Posterior cingulate gyrus (tissue), 11 donors: ENCODE measurements at regions not wholly inside any gene's neighbourhood (a gene's known extent, or its start where the extent isn't known, plus 50 kb on each side); places are given as distances from the start of the nearest gene placed in this dataset.

Experiments used
- DNase-seq, 10 donors: peaks; one replicate each; pipeline versions ENCODE4 v3.0.0 to v3.0.0-alpha.2; 2020 to 2021; ENCODE audit warnings: mixed read lengths in 3 of 10
- intact Hi-C: fragments of 100-400 bp; cut with DNase I; formaldehyde crosslinking; loops from one replicate; pipeline ENCODE4 v1.15.1; 2023

GRCh38 chr5:148012801-148013200 is 51.0 kb upstream of the SPINK5 start:
- intact Hi-C loops: no loop called here
- DNase-seq: no peak

DNA sequence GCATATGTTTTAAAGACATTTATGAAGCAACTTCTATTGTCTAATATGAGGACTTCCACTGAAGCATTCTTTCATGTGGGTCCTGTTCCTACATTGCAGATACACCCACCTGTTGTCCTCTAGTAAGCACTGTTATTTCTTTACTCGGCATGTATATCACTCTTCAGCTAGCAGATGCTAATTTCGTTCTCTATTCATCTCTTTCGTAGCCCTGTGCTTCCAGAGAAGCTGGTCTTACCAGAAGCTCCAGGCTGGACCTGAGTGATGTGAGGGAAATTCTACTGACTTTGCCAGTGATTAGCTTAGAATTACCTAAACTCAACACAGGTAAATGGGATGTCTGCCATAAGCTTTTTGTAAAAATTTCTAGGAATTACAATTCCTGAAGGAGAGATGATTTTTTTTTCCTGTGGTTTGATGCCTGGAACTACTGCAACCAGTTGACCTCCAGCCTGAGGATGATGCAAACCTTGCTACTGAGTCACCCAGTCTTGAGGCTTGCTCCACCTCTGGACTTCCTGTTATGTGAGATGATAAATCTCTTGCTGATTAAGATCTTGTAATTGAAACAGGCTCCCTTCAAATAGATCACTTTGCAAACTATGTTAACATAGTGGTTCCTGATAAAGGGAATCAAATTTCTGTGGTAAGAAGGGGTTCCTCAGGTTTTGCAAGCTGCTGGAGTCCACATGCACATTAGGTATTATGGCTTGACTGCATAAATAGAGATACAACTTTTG is 52.2 kb upstream of the SPINK5 start:
- intact Hi-C loops: no loop called here
- DNase-seq: no peak

- no peak for DNase-seq
- intact Hi-C loops: no loop called here
These were observed 57.8 kb upstream of the SPINK5 start for GRCh38 chr5:148005788-148006520.

DNA sequence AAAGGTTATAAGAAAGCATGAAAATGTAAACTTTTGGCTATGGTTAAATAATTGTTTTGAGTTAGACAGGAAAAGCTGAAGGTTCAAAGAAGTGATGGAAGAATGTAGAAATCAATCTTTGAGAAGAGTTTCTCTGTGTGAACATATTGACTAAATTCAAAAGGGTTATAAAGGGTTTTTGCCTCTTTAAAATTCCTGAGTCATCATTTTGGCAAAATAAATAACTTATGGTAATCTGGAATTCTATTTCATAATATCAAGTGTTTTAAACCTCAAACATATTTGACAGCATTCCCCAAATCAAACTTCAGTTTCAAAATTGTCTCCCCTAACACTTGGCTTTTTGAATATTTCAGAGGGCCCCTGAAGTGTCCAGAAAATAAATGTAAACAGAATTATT is 60.6 kb upstream of the SPINK5 start:
- no peak for DNase-seq
- intact Hi-C loops: no loop called here

DNA sequence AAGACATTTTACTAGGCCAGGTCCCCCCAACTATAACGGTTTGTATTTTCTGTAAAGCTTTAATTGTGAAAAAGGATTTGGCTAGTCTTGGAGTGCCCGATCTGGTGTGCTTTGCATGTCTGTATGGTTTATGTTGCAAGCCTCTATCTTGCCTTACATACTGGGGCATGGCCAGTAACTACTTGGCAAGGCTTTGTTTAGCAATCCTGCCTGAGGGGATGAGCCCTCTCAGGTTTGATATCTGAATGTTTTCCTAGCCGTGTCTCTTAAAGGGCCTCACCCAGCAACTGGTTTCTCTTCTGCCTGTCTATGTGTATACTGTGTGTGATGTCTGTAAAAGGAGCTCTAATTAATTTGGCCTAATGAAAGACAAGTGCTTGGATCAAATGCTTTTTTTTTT is 61.3 kb upstream of the SPINK5 start:
- intact Hi-C loops: no loop called here
- no peak for DNase-seq

GRCh38 chr5:148000036-148000435 is 63.7 kb upstream of the SPINK5 start:
- no peak for DNase-seq
- intact Hi-C loops: no loop called here

DNA sequence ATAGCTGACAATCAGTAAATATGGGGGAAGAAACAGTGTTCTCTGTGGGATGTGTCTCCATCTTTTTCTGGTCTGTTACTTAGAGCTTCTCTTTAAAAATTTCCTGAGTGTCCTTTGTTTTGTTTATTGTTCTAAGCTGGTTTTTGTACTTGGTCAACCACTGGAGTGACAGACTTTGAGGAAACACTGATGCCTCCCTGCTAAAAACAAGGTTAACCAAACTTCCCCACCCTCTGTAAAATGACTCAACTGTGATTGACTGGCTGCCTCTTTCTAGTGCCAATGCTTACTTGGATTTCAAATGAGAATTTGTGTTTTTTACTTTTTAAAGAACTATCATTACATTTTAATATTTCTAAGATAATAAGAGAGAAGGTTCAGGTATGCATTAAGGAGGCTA is 65.1 kb upstream of the SPINK5 start:
- intact Hi-C loops: no loop called here
- DNase-seq: no peak

DNA sequence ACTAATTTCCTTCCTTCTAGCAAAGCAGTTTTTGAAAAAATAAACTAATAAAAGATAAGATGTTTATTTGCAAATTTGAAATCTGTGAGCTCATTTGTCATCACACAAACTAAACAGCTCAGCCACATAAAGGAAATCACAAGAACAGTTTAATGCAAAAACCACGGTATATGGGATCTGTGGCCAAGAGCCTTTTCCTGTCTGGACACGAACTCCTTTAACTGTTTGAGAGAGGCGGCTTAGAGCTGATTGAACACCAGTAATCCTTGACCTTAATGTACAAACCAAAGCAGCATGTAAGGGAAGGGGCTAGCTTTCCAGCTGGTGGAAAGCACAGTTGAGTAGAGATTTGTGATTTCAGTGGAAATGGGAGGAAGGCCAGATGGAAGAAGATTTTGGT is 66.3 kb upstream of the SPINK5 start:
- intact Hi-C loops: no loop called here
- no peak for DNase-seq

DNA sequence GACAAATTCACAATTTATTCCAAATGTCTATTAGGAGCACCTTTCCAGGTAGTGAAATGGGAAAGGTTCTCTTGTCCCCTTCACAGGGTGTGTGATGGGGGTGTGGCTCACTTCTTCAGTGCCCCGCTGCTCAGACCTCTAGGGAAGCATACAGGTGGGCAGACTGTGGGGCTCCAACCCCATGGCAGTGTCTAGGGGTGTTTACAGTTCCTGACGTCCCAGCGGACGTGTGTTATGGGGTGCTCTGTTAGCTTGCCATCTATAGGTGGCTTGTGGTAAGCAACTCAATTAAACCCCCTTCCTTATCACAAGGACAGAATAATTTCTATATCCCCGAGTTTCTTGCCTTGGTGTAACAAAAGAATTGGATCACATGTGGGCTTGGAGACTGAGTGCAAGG is 67.4 kb upstream of the SPINK5 start:
- DNase-seq: no peak
- intact Hi-C loops: no loop called here

- intact Hi-C loops: no loop called here
- no peak for DNase-seq
These were observed 67.9 kb upstream of the SPINK5 start for GRCh38 chr5:147995846-147996245.

DNA sequence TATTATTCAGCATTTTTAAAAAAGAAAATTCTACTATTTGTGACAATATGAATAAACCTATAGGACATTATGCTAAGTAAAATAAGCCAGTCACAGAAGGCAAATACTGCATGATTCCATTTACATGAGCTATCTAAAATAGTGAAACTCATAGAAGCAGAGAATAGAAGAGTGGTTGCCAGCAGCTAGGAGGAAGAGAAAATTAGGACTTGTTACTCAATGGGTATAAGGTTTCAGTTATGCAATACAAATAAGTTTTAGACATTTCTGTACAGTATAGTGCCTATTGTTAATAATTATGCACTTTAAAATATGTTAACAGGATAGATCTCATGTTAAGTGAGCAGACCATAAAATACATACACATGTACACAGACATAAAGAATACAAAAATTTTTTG is 73.8 kb upstream of the SPINK5 start:
- intact Hi-C loops: no loop called here
- no peak for DNase-seq

DNA sequence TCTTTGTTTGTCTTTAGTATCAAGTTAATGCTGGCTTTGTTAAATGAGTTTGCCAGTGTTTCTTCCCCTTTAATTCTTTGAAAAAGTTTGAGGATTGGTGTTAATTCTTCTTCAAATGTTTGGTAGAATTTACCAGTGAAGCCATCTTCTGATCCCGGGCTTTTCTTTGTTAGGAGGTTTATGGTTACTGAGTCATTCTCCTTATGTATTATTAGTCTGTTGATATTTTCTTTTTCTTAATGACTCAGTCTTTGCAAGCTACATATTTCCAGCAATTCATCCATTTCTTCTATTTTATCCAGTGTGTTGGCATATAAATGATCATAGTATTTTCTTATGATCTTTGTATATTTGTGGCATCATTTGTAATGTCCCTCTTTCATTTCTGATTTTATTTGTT is 74.5 kb upstream of the SPINK5 start:
- intact Hi-C loops: no loop called here
- DNase-seq: no peak

- intact Hi-C loops: no loop called here
- DNase-seq: no peak
These were observed 77.5 kb upstream of the SPINK5 start for GRCh38 chr5:147986134-147986757.

DNA sequence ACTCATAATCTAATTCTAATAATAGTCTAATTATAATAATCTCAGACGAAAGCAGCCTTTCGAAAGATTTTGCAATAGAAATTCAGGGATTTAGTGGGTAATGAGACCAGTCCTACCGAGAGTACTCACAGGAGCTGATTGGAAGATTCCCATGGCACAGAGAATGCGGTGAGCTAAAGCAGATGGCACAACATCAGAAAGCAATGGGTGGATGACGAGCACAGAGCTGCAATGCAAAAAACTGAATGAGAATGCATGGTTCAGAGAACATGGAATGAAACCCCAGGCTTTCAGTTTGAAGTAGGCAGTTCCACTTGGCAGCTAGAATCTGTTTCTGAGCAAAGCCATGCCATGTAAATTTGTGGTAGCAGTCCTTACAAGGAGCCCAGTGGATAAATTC is 78.2 kb upstream of the SPINK5 start:
- no peak for DNase-seq
- intact Hi-C loops: no loop called here

- intact Hi-C loops: no loop called here
- DNase-seq: no peak
These were observed 77.4 kb upstream of the C5orf46 start for GRCh38 chr5:147983742-147984141.

- no peak for DNase-seq
- intact Hi-C loops: no loop called here
These were observed 74.7 kb upstream of the C5orf46 start for GRCh38 chr5:147981074-147981473.

DNA sequence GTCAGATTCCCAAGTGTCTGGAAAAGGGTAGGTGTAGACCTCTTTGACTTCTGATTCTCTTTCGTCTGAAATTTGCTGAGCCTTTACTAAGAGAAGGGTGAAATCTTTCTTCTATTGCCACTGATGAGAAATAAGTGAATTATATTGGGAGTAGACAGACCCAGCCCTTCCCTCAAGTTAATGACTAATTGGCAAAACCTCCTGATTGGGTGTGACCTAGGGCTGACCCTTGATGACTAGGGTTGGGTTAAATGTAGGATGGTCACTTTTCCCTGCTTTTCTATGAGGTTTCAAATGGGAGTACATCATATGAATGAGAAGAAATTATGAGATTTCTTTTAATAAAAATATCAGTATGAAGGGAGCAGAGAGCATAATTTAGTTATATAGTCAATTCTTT is 73.4 kb upstream of the C5orf46 start:
- no peak for DNase-seq
- intact Hi-C loops: no loop called here

DNA sequence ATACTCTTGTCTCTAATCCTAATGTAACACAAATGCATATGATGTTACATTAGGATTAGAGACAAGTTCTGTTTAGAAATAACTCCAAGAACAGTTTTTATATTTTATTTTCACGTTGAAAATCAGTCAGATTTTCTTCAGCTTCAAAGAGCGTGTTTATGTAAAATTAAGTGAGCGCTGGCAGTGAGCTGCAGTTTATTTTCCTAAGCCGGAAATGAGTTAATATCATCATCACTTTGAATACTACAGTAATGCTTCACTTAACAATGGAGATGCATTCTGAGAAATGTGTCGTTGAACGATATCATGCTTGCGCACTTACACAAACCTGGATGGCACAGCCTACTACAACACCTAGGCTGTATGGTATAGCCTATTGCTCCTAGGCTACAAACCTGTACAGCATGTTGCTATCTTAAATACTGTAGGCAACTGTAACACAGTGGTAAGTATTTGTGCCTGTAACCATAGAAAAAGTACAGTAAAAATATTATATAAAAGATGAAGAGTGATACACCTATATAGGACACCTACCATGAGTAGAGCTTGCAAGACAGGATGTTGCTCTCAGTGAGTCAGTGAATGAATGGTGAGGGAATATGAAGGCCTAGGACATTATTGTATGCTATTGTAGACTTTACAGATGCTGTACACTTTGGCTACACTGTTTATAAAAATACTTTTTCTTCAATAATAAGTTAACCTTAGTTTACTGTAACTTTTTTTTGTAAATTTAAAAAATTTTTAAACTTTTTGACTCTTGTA is 65.9 kb upstream of the C5orf46 start:
- no peak for DNase-seq
- intact Hi-C loops: no loop called here

- intact Hi-C loops: no loop called here
- DNase-seq: no peak
These were observed 65.1 kb upstream of the C5orf46 start for GRCh38 chr5:147971472-147971871.

- intact Hi-C loops: no loop called here
- no peak for DNase-seq
These were observed 62.5 kb upstream of the C5orf46 start for GRCh38 chr5:147968855-147969254.

- DNase-seq: no peak
- intact Hi-C loops: no loop called here
These were observed 60.5 kb upstream of the C5orf46 start for GRCh38 chr5:147966829-147967228.
